NCI-H187 (cell line): ENCODE measurements at regions not wholly inside any gene's neighbourhood (a gene's known extent, or its start where the extent isn't known, plus 50 kb on each side); places are given as distances from the start of the nearest gene placed in this dataset.
A peak's percentile ranks its signal among the peaks of the same experiment; 100 is the strongest.
"Not testable (repeated sequence)": the region's sequence is repeated elsewhere in the genome, so short reads cannot be mapped to it uniquely, and the experiment has no call there.

Experiments
- DNase-seq, 2 experiments: peaks; one replicate each; lab custom pipeline; 2025; lab: John Stamatoyannopoulos, UW

GRCh38 chr4:52372747-52373146 is 286.4 kb downstream of the USP46 start:
- DNase-seq = no peak

- DNase-seq = no peak
Observed at GRCh38 chr4:52373650-52374049, 285.5 kb downstream of the USP46 start.

- no peak for DNase-seq
Observed at GRCh38 chr4:52374877-52375276, 284.2 kb downstream of the USP46 start.

GRCh38 chr4:52376132-52376704 is 282.9 kb downstream of the USP46 start:
- peak; percentile 16 to 36 for DNase-seq

- DNase-seq = no peak
Observed at GRCh38 chr4:52377563-52377962, 281.5 kb downstream of the USP46 start.

- DNase-seq = no peak
Observed at GRCh38 chr4:52407545-52407944, 251.6 kb downstream of the USP46 start.

GRCh38 chr4:52408032-52408431 is 251.1 kb downstream of the USP46 start:
- no peak for DNase-seq

GRCh38 chr4:52408471-52408870 is 250.6 kb downstream of the USP46 start:
- no peak for DNase-seq

- not testable (repeated sequence) for DNase-seq
Observed at GRCh38 chr4:52409766-52410165, 249.3 kb downstream of the USP46 start.

- no peak for DNase-seq
Observed at GRCh38 chr4:52410971-52411370, 248.1 kb downstream of the USP46 start.

- no peak for DNase-seq
Observed at GRCh38 chr4:52420330-52420729, 238.8 kb downstream of the USP46 start.

GRCh38 chr4:52421811-52422213 is 237.3 kb downstream of the USP46 start:
- DNase-seq = no peak

GRCh38 chr4:52423967-52424366 is 235.1 kb downstream of the USP46 start:
- DNase-seq = no peak

GRCh38 chr4:52425751-52426326 is 233.3 kb downstream of the USP46 start:
- DNase-seq = no peak

- DNase-seq = no peak
Observed at GRCh38 chr4:52431410-52431809, 227.7 kb downstream of the USP46 start.

- no peak for DNase-seq
Observed at GRCh38 chr4:52431869-52432268, 227.2 kb downstream of the USP46 start.

GRCh38 chr4:52442524-52442923 is 216.6 kb downstream of the USP46 start:
- not testable (repeated sequence) for DNase-seq

GRCh38 chr4:52472444-52472843 is 186.7 kb downstream of the USP46 start:
- no peak for DNase-seq

- no peak for DNase-seq
Observed at GRCh38 chr4:52477191-52477780, 181.8 kb downstream of the USP46 start.

GRCh38 chr4:52483186-52483890 is 175.8 kb downstream of the USP46 start:
- no peak for DNase-seq

- DNase-seq = no peak
Observed at GRCh38 chr4:52507774-52508173, 151.3 kb downstream of the USP46 start.

- no peak for DNase-seq
Observed at GRCh38 chr4:52510939-52511565, 148.0 kb downstream of the USP46 start.

- no peak for DNase-seq
Observed at GRCh38 chr4:52511825-52512224, 147.3 kb downstream of the USP46 start.
